ENCODE measurements at regions not wholly inside any gene's neighbourhood (a gene's known extent, or its start where the extent isn't known, plus 50 kb on each side); places are given as distances from the start of the nearest gene placed in this dataset.

DNA sequence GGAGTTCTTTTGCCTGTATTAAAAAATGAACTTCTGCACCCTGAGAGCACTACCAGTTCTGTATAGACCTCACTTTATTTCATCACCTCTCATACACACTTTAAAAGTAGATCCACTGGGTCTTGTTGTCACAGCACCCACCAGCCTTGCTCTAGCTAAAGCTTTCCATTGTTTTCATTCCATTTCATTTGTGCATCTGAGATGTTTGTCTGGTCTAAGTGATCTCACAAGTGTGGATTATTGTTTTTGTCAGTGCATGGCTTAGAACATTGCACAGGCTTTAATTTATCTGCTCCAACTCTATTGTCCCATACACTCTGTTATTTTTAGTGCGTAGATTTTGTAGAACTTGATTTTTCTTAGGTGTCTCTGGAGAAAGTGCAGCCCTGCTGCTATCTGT, 1157.5 kb upstream of the PABPC4L start:
- in situ Hi-C loops (cut with HindIII; ENCODE audit: low pct_ligation_motif_present, low pct_unique_long_range_greater_than_20kb, low sequenced_read_pairs), result no loop called here
- DNase-seq, result no peak

DNA sequence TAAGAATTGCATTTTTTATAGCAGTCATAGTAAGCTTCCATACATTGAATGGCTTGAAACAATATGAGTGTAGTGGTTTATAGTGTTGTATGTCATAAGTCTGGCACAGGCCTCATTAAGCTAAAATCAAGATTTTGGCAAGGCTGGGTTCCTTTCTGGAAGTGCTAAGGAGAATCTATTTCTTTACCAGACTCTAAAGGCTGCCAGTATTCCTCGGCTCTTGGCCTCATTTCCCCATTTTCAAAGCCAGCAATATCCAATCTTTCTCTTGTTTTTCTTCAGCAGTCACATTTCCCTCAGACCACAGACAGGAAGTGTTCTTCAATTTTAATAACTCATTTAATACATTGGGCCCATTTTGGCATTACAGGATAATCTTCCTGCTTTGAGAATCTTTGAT, 1155.5 kb upstream of the PABPC4L start:
- in situ Hi-C loops (cut with HindIII; ENCODE audit: low pct_ligation_motif_present, low pct_unique_long_range_greater_than_20kb, low sequenced_read_pairs), result no loop called here
- no peak for DNase-seq

DNA sequence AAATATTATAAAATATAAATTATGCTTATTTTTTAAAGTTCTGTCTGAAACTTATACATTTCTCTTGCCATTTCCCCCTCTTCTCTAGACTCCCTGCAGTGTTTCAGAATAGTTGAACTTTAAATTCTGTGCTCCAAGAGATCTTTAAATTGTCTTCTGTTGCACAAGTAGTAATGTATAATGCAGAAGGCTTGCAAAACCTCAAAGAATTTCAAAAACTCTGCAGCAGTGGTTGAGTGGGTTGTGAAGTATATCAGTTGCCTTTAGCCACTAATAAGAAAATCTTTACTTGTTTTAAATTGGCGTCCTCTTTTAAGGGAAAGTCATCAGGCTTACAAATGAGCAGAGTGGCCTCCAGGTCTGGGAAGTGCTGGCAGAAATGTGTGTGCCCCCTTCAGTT, 1153.3 kb upstream of the PABPC4L start:
- in situ Hi-C loops (cut with HindIII; ENCODE audit: low pct_ligation_motif_present, low pct_unique_long_range_greater_than_20kb, low sequenced_read_pairs), result no loop called here
- no peak for DNase-seq

DNA sequence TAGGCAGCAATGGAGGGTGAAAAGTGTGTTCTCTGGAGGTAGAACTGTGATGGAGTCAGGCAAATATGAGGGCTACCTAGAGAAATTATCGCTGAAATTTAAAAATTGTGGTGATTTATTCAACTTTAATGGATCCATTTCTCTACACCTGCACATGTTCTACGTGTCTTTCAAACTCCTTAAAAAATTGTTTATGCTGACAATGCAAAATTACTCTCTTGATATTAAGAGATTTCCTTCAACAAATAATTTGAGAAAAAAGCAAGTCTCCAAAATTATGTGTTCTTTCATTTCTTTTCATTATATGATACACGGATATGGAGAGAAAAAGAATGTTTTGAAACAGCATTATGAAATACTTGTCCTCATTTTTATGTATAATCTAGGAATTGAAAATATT, 1151.4 kb upstream of the PABPC4L start:
- no peak for DNase-seq
- in situ Hi-C loops (cut with HindIII; ENCODE audit: low pct_ligation_motif_present, low pct_unique_long_range_greater_than_20kb, low sequenced_read_pairs), result no loop called here

DNA sequence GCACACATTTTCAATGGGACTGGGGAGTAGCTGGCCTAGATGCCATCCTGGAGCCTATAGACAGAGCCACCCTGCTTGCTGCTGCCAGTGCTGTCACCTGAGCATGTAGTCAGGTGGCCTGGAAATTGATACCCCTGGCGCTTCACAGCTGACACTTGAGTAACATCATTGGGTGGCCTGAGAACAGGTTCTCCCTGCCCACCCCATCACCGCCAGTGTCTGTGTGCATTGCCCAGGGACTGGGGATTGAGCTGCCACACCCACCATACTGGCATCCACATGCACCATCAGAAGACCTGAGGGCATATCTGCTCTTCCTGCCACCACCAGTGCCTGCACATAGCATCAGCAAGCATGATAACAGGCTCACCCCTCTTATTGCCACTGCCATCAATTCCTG, 1142.9 kb upstream of the PABPC4L start:
- DNase-seq, result no peak
- in situ Hi-C loops (cut with HindIII; ENCODE audit: low pct_ligation_motif_present, low pct_unique_long_range_greater_than_20kb, low sequenced_read_pairs), result no loop called here

DNA sequence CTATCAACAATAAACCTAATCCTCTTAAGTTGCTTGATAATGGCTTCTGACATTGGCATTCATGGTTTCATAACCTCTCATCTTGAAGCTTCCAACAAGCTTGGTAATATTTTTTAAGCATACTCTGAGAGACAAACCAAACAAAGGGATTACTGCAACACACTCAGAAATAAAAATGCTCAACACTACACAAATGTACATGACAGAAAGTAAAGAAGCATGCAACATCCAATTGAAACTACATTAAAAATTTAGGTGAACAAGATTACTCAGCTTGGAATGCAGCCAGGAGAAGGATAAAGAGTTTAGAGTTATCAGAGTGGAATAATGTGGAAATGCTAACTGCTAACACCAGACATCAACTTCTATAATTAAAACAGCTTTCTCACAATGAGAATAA, 1136.6 kb upstream of the PABPC4L start:
- DNase-seq, result no peak
- in situ Hi-C loops (cut with HindIII; ENCODE audit: low pct_ligation_motif_present, low pct_unique_long_range_greater_than_20kb, low sequenced_read_pairs), result no loop called here

DNA sequence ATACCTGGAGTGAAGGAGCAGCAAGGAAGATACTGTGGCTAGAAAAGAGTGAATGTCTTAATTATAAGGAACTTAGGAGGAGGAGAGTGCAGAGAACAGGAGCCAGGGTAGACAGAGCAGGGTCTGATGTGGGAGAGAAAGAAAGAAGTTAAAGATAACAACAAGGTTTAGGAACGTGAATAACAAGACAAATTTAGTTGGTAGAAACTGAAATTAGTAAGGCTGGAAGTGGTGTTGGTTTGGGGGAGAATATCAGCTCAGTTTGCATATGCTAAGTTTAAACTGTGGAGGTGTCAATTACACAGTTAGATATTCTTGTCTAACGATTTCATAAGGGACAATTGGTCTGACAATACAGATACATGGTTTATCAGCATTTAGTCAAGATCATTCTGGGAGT, 1123.7 kb upstream of the PABPC4L start:
- no peak for DNase-seq
- in situ Hi-C loops (cut with HindIII; ENCODE audit: low pct_ligation_motif_present, low pct_unique_long_range_greater_than_20kb, low sequenced_read_pairs), result no loop called here

DNA sequence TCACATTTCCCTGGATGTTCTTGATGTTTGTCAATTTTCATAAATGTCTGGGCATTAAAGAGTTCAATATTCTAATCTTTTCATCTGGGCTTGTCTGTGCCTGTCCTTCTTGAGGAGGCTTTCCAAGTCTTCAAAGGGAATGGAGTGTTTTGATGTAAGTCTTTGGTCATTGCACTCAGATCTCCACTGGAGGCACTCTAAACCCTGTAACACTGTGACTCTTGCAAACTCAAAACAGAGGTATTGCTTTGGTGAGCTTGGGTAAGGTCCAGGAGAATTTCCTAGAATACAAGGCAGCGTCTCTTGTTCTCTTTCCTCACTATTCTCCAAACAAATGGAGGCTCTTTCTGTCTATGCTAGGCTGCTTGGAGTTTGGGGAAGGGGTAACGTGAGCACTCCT, 1118.1 kb upstream of the PABPC4L start:
- DNase-seq, result no peak
- in situ Hi-C loops (cut with HindIII; ENCODE audit: low pct_ligation_motif_present, low pct_unique_long_range_greater_than_20kb, low sequenced_read_pairs), result no loop called here

DNA sequence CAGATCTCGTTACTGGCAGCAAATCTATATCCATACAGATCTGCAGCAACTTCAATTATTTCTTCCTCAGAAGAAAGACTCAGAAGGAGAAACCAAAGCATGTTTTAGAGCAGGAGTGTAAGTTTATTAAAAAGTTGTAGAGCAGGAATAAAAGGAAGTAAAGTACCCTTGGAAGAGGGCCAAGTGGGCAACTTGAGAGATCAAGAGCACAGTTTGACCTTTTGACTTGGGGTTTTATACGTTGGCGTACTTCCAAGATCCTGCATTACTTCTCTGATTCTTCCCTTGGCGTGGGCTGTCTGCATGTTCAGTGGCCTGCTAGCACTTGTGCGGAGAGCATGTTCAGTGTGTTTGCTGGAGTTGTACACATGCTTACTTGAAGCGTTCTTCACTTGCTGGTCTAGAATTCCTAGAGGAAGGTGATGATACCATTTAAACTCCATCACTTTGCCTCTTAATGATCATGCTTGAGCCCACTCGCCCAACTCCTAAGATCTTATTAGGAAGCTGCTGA, 1114.7 kb upstream of the PABPC4L start:
- no peak for DNase-seq
- in situ Hi-C loops (cut with HindIII; ENCODE audit: low pct_ligation_motif_present, low pct_unique_long_range_greater_than_20kb, low sequenced_read_pairs), result no loop called here

DNA sequence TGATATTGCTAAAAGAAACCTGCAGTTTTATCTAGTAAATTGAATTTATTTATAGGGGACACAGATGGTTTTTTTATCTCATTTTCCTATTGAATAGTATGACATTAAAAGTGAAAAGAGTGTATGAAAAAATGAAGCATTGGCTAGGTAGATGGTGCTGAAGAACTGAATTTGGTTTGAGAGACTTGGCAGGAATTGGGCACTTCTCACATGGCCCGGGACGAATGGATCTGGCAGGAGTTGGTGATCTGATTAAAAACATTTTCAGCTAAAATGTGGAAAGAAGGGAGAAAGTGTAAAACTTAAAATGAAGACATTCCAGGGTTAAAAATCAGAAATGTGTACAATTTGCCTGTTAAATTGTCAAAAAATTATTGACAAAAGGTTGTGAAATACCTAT, 1088.5 kb upstream of the PABPC4L start:
- no peak for DNase-seq
- in situ Hi-C loops (cut with HindIII; ENCODE audit: low pct_ligation_motif_present, low pct_unique_long_range_greater_than_20kb, low sequenced_read_pairs), result no loop called here

DNA sequence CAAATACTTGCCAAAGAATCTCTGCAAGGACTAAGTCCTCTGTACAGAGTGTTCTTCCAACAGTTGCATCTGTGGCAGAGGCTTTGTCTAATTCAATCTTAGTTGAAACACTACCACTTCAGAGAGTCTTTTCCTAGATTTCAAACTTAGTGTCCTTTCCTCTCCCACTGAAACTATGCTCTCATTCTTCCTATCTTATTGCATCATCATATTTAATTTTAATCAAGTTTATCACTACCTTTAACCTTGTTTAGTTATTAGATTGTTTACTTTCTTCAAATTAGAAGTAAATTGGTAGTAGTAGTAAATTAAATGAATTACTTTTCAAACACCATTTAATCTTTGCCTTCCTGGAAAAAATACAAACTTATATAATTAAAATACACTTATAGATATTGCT, 1082.3 kb upstream of the PABPC4L start:
- DNase-seq, result no peak
- in situ Hi-C loops (cut with HindIII; ENCODE audit: low pct_ligation_motif_present, low pct_unique_long_range_greater_than_20kb, low sequenced_read_pairs), result no loop called here

DNA sequence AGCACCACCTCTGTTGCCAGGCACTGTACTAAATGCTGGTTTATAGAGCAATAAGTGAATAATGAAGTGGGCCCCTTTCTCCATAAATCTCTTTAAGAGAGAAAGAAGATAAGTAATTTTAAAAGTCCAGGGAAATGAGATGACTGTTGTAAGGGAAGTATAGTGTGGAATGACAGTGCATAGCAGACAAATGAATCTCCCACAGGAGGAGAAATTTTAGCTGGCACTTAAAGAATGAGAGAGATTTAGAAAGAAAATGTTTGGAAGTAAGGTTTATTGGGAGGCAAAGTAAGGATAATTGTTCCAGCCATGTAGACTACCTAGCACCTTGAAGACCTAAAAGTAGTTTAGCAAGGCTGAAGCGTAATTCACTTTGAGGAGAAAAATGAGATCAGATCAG, 1081.1 kb upstream of the PABPC4L start:
- no peak for DNase-seq
- in situ Hi-C loops (cut with HindIII; ENCODE audit: low pct_ligation_motif_present, low pct_unique_long_range_greater_than_20kb, low sequenced_read_pairs), result no loop called here

DNA sequence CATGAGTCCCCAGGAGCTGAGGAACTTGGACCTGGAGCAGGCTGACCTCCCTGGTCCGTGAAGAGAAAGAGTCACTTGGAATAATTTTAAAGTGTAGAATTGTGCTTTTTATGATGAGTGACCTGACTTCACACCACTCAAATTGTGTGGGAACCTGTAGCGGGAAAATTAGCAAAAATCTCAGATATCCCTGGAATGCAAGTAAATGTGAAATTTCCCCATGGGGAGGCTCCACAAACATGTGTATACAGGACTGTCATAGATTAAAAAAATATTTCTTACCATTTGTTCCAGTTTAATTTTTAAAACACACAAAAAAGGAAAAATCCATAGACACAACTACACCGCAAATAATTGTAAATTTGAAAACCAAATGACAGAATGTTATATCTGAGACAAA, 1079.6 kb upstream of the PABPC4L start:
- in situ Hi-C loops (cut with HindIII; ENCODE audit: low pct_ligation_motif_present, low pct_unique_long_range_greater_than_20kb, low sequenced_read_pairs), result no loop called here
- DNase-seq, result no peak

DNA sequence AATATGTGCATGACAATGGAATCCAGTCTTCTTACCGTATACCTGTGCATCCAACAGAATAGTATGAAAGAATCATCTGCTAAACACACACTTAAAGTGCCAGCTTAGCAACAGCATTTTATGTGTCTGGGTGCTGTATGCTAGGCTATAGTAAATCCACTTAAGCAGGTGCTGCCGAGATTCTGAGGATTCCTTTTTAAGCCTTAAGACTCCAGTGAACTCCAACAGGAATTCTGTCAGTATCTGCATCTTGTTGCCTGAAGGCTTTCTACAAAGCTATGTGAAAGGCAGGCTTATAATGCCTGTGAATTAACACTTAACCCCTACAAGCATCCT, 1076.4 kb upstream of the PABPC4L start:
- in situ Hi-C loops (cut with HindIII; ENCODE audit: low pct_ligation_motif_present, low pct_unique_long_range_greater_than_20kb, low sequenced_read_pairs), result no loop called here
- no peak for DNase-seq

DNA sequence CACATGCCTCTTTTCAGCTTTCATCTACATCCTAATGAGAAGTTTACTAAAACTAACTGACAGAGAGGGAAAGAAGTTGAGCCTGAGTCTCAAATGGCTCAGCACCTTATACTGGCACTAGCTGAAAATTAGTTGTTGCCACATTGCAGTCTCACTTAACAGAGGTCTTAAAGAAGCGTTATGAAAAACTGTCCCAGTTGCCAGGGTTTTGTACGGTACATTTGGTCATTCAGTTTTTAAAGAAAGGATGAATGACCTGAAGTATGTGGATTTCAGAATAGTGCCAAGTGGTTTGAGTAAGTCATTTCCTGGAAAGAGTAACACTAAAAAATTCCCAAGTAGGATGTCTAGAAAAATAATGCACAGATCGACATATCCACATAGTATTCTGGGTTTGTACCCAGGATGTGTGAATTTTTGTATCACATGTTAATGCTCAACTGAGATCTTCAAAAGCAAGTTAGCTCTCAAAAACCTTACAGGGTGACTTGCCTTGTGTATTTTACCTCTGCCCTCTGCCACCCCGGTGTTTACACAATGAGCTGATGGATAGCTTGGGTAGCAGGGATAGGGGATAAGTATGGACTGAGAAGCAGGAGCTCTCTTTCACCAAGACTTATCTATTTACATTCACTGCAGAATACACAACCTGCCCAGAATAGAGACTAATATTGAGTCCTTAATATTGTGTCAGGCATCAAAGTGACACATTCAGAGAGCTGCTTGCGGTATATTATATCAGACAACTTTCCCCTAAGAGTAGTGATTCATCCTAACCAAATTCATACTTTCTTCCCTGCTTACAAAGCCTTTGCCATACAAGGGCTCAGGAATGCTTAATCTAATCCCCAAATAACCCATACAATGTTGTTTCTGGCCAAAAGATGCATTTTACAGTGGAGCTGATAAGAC, 1075.7 kb upstream of the PABPC4L start:
- in situ Hi-C loops (cut with HindIII; ENCODE audit: low pct_ligation_motif_present, low pct_unique_long_range_greater_than_20kb, low sequenced_read_pairs), result no loop called here
- DNase-seq, result no peak

DNA sequence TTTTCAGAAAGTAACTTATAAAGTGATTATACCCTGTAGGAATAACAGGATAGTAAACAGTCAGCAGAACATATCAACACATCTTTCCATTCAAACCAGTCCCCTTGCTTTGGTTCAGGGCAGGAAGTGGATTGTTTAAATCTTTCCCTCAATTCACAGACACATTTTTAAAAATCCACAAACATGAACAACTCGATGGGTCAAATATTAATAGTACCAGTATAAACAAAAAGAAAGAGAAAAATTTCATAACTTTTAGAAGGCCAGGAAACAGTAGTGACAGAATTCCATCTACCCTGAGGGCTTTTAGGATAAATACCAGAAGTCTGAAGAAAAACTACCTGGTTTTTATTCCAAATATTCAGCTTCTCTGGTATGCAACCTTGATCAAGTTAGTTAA, 1072.8 kb upstream of the PABPC4L start:
- in situ Hi-C loops (cut with HindIII; ENCODE audit: low pct_ligation_motif_present, low pct_unique_long_range_greater_than_20kb, low sequenced_read_pairs), result no loop called here
- DNase-seq, result no peak

DNA sequence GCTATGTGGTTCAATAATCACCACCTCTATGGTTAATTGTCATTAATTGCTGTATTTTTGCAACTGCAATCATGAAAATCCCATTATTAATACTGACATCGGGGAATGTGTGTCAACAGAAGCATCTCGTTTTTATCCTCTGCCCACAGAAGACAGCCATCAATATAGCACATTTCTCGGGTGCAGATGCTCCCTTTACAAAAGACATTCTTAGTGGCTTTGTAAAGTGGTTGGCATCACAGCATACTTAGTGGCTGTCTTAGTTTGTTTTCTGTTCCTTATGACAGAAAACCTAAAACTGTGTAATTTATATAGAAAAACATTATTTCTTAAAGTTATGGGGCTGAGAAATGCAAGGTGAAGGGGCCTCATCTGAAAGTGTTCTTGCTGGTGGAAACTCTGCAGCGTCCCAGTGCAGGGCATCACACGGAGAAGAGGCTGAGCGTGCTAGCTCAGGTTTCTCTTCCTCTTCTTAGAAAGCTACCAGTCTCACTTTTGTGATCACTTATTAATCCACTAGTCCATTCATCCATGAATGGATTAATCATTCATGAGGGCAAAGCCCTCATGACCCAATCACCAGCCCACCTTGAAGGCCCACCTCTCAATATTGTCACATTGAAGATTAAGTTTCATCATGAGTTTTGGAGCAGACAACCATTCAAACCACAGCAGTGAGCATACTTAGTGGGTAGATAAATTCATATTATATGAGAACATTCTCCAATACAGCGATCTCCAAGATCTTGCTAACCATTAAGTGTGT, 1067.7 kb upstream of the PABPC4L start:
- in situ Hi-C loops (cut with HindIII; ENCODE audit: low pct_ligation_motif_present, low pct_unique_long_range_greater_than_20kb, low sequenced_read_pairs), result no loop called here
- DNase-seq, result no peak

DNA sequence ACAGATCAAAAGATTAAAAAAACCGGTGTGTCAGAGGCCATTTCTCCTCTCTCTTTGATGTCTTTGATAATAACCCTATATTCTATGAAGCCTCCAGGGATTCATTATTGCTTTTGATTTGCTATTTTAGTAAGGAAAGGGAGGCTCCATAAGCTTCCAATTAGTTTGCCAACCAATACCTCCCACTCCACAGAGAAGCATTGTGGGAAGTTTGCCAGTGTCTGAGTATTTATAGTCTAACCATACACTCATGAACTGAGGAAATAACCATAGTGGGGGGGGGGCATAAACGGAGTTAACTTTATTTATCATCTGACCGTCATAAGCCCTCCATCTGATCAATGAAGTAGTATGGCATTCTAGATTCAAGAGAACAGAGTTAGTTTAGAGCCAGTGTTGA, 1066.8 kb upstream of the PABPC4L start:
- DNase-seq, result no peak
- in situ Hi-C loops (cut with HindIII; ENCODE audit: low pct_ligation_motif_present, low pct_unique_long_range_greater_than_20kb, low sequenced_read_pairs), result no loop called here

DNA sequence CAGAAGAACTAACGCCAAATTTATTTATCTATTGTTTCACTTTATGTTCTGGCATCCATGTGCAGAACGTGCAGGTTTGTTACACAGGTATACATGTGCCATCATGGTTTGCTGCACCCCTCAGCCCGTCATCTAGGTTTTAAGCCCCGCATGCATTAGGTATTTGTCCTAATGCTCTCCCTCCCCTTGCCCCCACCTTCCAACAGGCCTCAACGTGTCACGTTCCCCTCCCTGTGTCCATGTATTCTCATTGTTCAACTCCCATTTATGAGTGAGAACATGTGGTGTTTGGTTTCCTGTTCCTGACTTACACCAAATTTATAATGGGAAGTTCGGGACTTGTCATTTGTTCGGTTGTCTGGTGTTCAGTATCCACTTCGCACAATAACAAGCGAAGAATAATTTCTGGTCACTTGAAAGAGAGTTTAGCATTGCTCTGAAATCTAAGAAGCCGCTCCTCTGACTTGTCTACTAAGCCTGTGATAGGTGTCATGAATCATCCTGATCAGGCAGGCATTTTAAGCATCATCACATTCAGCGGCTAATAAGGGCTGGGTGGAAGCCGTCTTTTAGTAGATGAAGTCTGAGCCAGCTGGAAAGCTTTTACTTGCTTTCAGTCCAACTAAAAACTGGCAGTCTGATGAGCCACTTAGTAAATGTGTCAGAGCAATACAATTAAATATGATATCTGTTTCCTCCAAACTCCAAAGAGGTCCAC, 1065.7 kb upstream of the PABPC4L start:
- no peak for DNase-seq
- in situ Hi-C loops (cut with HindIII; ENCODE audit: low pct_ligation_motif_present, low pct_unique_long_range_greater_than_20kb, low sequenced_read_pairs), result no loop called here
